HUES64 (cell line): ENCODE measurements at regions not wholly inside any gene's neighbourhood (a gene's known extent, or its start where the extent isn't known, plus 50 kb on each side); places are given as distances from the start of the nearest gene placed in this dataset.
"Not testable (repeated sequence)": the region's sequence is repeated elsewhere in the genome, so short reads cannot be mapped to it uniquely, and the experiment has no call there.

Experiments used
- H3K27ac ChIP-seq: 2 replicates; pipeline ENCODE4 v1.7.0; 2013; ENCODE audit warnings: low read depth, low read length, inconsistent platforms
- H3K27me3 ChIP-seq: 2 replicates; pipeline ENCODE4 v1.6.1; 2013; ENCODE audit warnings: mild to moderate bottlenecking, low read length; ENCODE audit not compliant: insufficient read depth
- H3K36me3 ChIP-seq: 2 replicates; pipeline ENCODE4 v1.6.1; 2013; ENCODE audit warnings: mild to moderate bottlenecking, low read length; ENCODE audit not compliant: insufficient read depth
- H3K4me1 ChIP-seq: 2 replicates; pipeline ENCODE4 v1.6.1; 2013; ENCODE audit warnings: mild to moderate bottlenecking, low read length, moderate library complexity; ENCODE audit not compliant: insufficient read depth
- H3K4me3 ChIP-seq: 2 replicates; pipeline ENCODE4 v1.5.1; 2013; ENCODE audit warnings: mild to moderate bottlenecking, low read length, moderate library complexity
- H3K9ac ChIP-seq: 2 replicates; pipeline ENCODE4 v1.6.1; 2013; ENCODE audit warnings: mild to moderate bottlenecking, low read depth, low read length
- H3K9me3 ChIP-seq: 2 replicates; pipeline ENCODE4 v1.6.1; 2013; ENCODE audit warnings: low read depth, low read length; ENCODE audit not compliant: insufficient read depth
- WGBS: fragments of 150-250, 120-280 bp; methylation state at CpG from one replicate; pipeline ENCODE4 v1.1.7; 2013; ENCODE audit warnings: missing lambda C conversion rate; 5-methylcytosine and 5-hydroxymethylcytosine counted together

DNA sequence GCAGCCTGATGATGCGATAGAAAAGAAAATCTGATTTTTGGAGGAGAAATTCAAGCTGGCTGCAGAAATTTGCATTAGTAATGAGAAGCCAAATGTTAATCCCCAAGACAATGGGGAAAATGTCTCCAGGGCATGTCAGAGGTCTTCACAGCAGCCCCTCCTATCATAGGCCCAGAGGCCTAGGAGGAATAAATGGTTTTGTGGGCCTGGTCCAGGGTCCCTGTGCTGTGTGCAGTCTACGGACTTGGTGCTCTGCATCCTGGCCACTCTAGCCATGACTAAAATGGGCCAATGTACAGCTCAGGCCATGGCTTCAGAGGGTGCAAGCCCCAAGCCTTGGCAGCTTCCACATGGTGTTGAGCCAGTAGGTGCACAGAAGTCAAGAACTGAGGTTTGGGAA lies 303.8 kb upstream of the SEMA3C start:
- 95% methylated on average over 2 of the region's 2 CpGs for WGBS
- H3K9ac ChIP-seq, H3K36me3 ChIP-seq, H3K4me3 ChIP-seq, H3K27me3 ChIP-seq, H3K4me1 ChIP-seq, H3K27ac ChIP-seq: not testable (repeated sequence)
- H3K9me3 ChIP-seq: peaks cover 18% of the 10 kb centered on the region

GRCh38 chr7:81221527-81222217 lies 302.8 kb upstream of the SEMA3C start:
- Histone ChIP-seq H3K9me3 (peaks cover 18% of the 10 kb centered on the region), H3K36me3 (no peaks in the 10 kb centered on the region), H3K27me3 (no peaks in the 10 kb centered on the region), H3K9ac (no peak overlapping the region), H3K4me3 (no peak overlapping the region), H3K27ac (no peak overlapping the region), H3K4me1 (no peaks in the 10 kb centered on the region)
- 90% methylated on average over 3 of the region's 3 CpGs for WGBS

GRCh38 chr7:81218480-81219106 lies 299.7 kb upstream of the SEMA3C start:
- H3K9ac ChIP-seq: no peak overlapping the region

GRCh38 chr7:81213394-81213793 lies 294.5 kb upstream of the SEMA3C start:
- H3K9ac ChIP-seq: no peak overlapping the region
- H3K9me3 ChIP-seq: no peaks in the 10 kb centered on the region
- no peak overlapping the region for H3K27ac ChIP-seq

More at GRCh38 chr7:81218480-81219106, 299.7 kb upstream of the SEMA3C start:
- Histone ChIP-seq H3K9me3 (peaks cover 9% of the 10 kb centered on the region), H3K27me3 (no peaks in the 10 kb centered on the region), H3K27ac (no peak overlapping the region), H3K36me3 (no peaks in the 10 kb centered on the region), H3K4me1 (no peaks in the 10 kb centered on the region), H3K4me3 (no peak overlapping the region)
- WGBS: 98% methylated on average over 2 of the region's 2 CpGs

GRCh38 chr7:81211934-81212320 lies 293.1 kb upstream of the SEMA3C start:
- Histone ChIP-seq H3K4me1 (no peaks in the 10 kb centered on the region; the same call in 1 of the 2 replicates), H3K36me3 (no peaks in the 10 kb centered on the region), H3K9ac (no peak overlapping the region), H3K9me3 (no peaks in the 10 kb centered on the region), H3K27ac (no peak overlapping the region), H3K4me3 (no peak overlapping the region), H3K27me3 (no peaks in the 10 kb centered on the region)
- WGBS: 98% methylated on average over 2 of the region's 4 CpGs

More at GRCh38 chr7:81213394-81213793, 294.5 kb upstream of the SEMA3C start:
- Histone ChIP-seq H3K36me3 (no peaks in the 10 kb centered on the region), H3K4me1 (no peaks in the 10 kb centered on the region; the same call in 1 of the 2 replicates), H3K27me3 (no peaks in the 10 kb centered on the region), H3K4me3 (no peak overlapping the region)

DNA sequence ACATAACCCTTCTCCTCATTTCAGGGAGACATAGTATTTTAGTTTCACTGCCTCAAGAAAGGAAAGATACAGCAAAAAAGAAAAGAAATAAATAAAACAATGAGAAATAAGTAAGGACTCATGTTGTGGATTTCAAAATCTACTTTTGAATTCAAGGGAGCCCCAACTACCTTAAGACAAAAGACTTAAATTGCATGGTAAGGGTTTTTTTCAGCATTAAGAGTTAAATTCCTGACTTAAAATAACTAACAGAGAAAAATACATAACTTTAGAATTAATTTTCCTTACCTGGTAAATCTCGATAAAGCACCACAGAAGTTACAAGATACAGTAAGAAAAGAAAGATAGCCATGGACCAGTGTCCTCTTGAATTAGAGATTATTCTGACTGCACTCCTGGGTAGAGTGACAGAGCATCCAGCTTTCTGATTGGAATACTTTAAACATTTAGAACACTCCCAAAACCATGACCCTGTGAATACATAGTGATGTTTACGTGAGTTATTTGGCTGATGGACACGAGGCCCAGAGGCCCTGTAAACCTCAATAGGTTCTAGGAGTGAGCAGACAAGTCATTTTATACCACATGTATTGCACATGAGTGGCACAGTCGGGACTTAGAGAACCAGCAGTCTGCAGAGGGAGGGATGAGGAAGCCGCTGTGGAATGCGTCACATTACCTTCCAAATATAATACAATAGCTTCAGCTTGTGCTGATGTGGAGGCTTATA lies 292.5 kb upstream of the SEMA3C start:
- H3K27ac ChIP-seq: no peak overlapping the region
- no peak overlapping the region for H3K9ac ChIP-seq
- H3K36me3 ChIP-seq: no peaks in the 10 kb centered on the region
- WGBS: 87% methylated on average over 3 of the region's 6 CpGs
- H3K27me3 ChIP-seq: no peaks in the 10 kb centered on the region
- H3K4me1 ChIP-seq: no peaks in the 10 kb centered on the region; the same call in 1 of the 2 replicates
- no peaks in the 10 kb centered on the region for H3K9me3 ChIP-seq
- no peak overlapping the region for H3K4me3 ChIP-seq

DNA sequence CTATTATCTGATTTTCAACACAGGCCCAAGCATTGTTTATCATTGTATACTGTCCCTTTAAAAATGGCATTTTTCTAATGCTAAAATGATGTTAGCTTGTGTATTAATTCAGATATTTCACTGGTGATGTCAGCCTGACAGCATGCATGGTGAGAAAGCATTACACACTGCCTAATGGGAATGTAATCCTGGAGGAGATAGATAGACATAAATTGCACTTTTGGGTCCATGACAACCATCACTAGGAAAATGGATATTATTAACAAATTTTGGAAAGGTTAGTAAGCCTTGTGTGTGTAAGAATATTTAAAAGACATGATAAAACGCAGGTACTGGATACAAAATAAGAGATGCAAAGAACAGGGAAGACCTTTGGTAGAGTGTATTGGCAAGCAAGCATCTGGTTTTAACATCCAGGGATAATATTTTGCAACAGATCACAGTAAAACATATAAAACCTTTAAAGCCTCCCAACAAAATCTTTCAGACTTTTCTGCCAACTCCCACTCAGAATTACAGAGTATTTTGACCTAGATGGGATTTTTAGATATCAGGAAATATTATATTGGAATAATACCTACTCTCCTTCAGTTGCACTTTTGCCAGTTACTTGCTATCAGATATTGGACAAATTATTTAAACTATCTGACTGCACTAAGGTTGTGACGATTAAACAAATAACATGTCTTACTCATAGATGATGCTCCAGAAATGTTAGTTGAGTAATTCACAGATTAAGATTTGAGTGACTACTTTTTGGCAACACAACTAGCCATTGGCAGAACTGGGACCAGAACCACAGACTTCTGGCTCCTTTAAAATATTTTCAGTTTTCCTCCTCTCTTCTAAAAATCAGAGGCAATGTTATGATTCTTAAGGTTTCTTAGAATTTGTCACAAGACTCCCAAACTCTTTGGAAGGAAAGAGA lies 291.6 kb upstream of the SEMA3C start:
- WGBS: 91% methylated on average over 2 of the region's 2 CpGs
- H3K36me3 ChIP-seq: no peaks in the 10 kb centered on the region

DNA sequence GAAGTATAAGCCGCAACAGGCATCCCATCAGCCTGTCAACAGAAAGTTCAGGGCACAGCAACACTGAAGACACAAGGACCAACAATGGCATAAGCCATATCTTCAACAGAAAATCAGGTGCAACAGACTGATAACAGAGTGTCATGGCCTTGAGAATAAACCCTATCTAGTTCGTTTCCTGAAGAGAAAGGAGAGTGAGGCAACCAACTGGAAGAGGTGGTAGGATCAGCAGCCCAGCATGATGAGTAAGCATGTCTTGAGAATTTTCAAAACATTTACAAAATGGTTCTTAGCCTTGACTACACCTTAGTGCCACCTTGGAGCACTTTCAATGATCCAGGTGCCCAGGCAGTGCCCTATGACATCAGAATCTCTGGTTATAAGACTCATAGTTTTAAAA lies 290.2 kb upstream of the SEMA3C start:
- H3K27me3 ChIP-seq: no peaks in the 10 kb centered on the region
- H3K4me1 ChIP-seq: no peaks in the 10 kb centered on the region; the same call in 1 of the 2 replicates
- no peak overlapping the region for H3K9ac ChIP-seq
- no peak overlapping the region for H3K27ac ChIP-seq
- no peaks in the 10 kb centered on the region for H3K36me3 ChIP-seq
- WGBS: 92% methylated on average over 2 of the region's 2 CpGs
- no peaks in the 10 kb centered on the region for H3K9me3 ChIP-seq
- no peak overlapping the region for H3K4me3 ChIP-seq

More for the DNA sequence above, 291.6 kb upstream of the SEMA3C start:
- H3K4me1 ChIP-seq: no peaks in the 10 kb centered on the region; the same call in 1 of the 2 replicates
- H3K27me3 ChIP-seq: no peaks in the 10 kb centered on the region
- H3K9me3 ChIP-seq: no peaks in the 10 kb centered on the region
- no peak overlapping the region for H3K9ac ChIP-seq
- H3K27ac ChIP-seq: no peak overlapping the region
- no peak overlapping the region for H3K4me3 ChIP-seq

GRCh38 chr7:81207801-81208200 lies 288.9 kb upstream of the SEMA3C start:
- Histone ChIP-seq H3K4me3 (no peak overlapping the region), H3K27ac (no peak overlapping the region), H3K27me3 (no peaks in the 10 kb centered on the region), H3K36me3 (no peaks in the 10 kb centered on the region), H3K4me1 (no peaks in the 10 kb centered on the region; the same call in 1 of the 2 replicates), H3K9me3 (no peaks in the 10 kb centered on the region), H3K9ac (no peak overlapping the region)
- 96% methylated on average over 5 of the region's 5 CpGs for WGBS

DNA sequence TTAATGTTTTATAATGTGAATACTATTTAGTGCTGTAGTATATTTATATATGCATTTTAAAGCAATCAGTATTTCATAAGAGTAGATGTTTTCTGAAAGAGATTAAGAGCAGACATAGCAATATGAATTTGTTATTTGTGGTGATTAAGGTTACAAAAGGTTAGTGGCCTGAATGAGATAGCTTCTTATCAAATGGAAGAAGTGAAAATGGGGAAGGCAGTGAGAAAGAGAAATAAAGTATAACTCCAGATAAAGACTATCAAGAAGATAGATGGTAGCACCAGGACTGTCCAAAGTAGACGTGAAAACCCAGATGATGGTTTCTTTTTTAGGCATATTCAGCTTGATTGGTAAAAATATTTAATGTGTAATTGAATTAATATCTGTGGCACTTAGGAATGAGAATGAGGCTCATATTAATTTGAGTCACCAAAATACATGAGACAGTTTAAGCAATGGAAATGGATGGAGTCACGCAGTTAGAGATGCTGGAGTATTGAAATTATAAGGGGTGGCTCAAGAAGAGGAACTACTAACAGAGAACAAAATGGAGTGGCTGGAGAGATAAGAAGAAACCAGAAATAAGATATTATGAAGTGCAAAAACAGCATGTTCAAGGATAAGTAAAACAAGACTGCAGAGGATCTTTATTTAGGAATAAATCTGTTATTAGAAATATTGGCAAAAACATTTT lies 288.0 kb upstream of the SEMA3C start:
- Histone ChIP-seq H3K9me3 (no peaks in the 10 kb centered on the region), H3K4me3 (no peak overlapping the region), H3K4me1 (no peaks in the 10 kb centered on the region; the same call in 1 of the 2 replicates), H3K27me3 (no peaks in the 10 kb centered on the region), H3K36me3 (no peaks in the 10 kb centered on the region), H3K9ac (no peak overlapping the region), H3K27ac (no peak overlapping the region)
- 95% methylated on average over 2 of the region's 2 CpGs for WGBS
